H9 (cell line): ENCODE measurements at regions not wholly inside any gene's neighbourhood (a gene's known extent, or its start where the extent isn't known, plus 50 kb on each side); places are given as distances from the start of the nearest gene placed in this dataset.

Source experiments
- DNase-seq: peaks from one replicate; pipeline ENCODE4 v3.0.0-alpha.2; 2017
- H2AFZ ChIP-seq: one replicate; pipeline ENCODE4 v1.6.1; 2013; ENCODE audit warnings: mild to moderate bottlenecking, low read length, control low read depth, moderate library complexity
- H2AK5ac ChIP-seq: 2 replicates; pipeline ENCODE4 v1.6.1; 2013; ENCODE audit warnings: low read length, control low read depth, mixed read lengths; ENCODE audit not compliant: insufficient read length
- H2BK120ac ChIP-seq: one replicate; pipeline ENCODE4 v1.6.1; 2013; ENCODE audit warnings: low read depth, mild to moderate bottlenecking, low read length, control low read depth, inconsistent platforms; ENCODE audit not compliant: poor library complexity, severe bottlenecking
- H2BK12ac ChIP-seq: 2 replicates; pipeline ENCODE4 v1.6.1; 2013; ENCODE audit warnings: low read length, control low read depth, mixed read lengths, low read depth; ENCODE audit not compliant: insufficient read length
- H2BK15ac ChIP-seq: 2 replicates; pipeline ENCODE4 v1.6.1; 2013; ENCODE audit warnings: low read depth, low read length, control low read depth
- H2BK20ac ChIP-seq: one replicate; pipeline ENCODE4 v1.6.1; 2013; ENCODE audit warnings: low read depth, mild to moderate bottlenecking, low read length, control low read depth, inconsistent platforms; ENCODE audit not compliant: poor library complexity, severe bottlenecking
- H2BK5ac ChIP-seq: 2 replicates; pipeline ENCODE4 v1.6.1; 2013; ENCODE audit warnings: low read length, control low read depth, mixed read lengths; ENCODE audit not compliant: insufficient read length
- H3K14ac ChIP-seq: 2 replicates; pipeline ENCODE4 v1.6.1; 2013; ENCODE audit warnings: low read length, control low read depth; ENCODE audit not compliant: insufficient read depth
- H3K18ac ChIP-seq: 2 replicates; pipeline ENCODE4 v1.6.1; 2013; ENCODE audit warnings: low read depth, mild to moderate bottlenecking, mixed read lengths, low read length, control low read depth; ENCODE audit not compliant: insufficient read length
- H3K23ac ChIP-seq: 2 replicates; pipeline ENCODE4 v1.6.1; 2013; ENCODE audit warnings: low read length, control low read depth, mixed read lengths, low read depth; ENCODE audit not compliant: insufficient read length
- H3K23me2 ChIP-seq: 2 replicates; pipeline ENCODE4 v1.6.1; 2013; ENCODE audit warnings: low read depth, mild to moderate bottlenecking, mixed read lengths, low read length, control low read depth; ENCODE audit not compliant: insufficient read length, poor library complexity, severe bottlenecking
- H3K27ac ChIP-seq: 2 replicates; pipeline ENCODE4 v1.5.1; 2013; ENCODE audit warnings: low read length, control low read depth, mixed read lengths, low read depth; ENCODE audit not compliant: insufficient read length
- H3K27me3 ChIP-seq: 2 replicates; pipeline ENCODE4 v1.6.1; 2013; ENCODE audit warnings: low read length, control low read depth, inconsistent platforms; ENCODE audit not compliant: insufficient read depth
- H3K4ac ChIP-seq: 2 replicates; pipeline ENCODE4 v1.6.1; 2013; ENCODE audit warnings: low read depth, mild to moderate bottlenecking, control low read depth, inconsistent platforms, low read length, moderate library complexity
- H3K4me1 ChIP-seq: 2 replicates; pipeline ENCODE4 v1.6.1; 2013; ENCODE audit warnings: low read length, control low read depth, inconsistent platforms; ENCODE audit not compliant: insufficient read depth
- H3K4me2 ChIP-seq: 2 replicates; pipeline ENCODE4 v1.6.1; 2013; ENCODE audit warnings: low read length, control low read depth, mixed read lengths; ENCODE audit not compliant: insufficient read length, insufficient read depth
- H3K56ac ChIP-seq: 2 replicates; pipeline ENCODE4 v1.6.1; 2013; ENCODE audit warnings: low read depth, mild to moderate bottlenecking, mixed read lengths, low read length, control low read depth; ENCODE audit not compliant: insufficient read length
- H3K79me1 ChIP-seq: 2 replicates; pipeline ENCODE4 v1.6.1; 2013; ENCODE audit warnings: low read depth, mild to moderate bottlenecking, moderate library complexity, low read length, control low read depth, inconsistent platforms; ENCODE audit not compliant: insufficient read depth, poor library complexity, severe bottlenecking
- H3K79me2 ChIP-seq: 2 replicates; pipeline ENCODE4 v1.6.1; 2013; ENCODE audit warnings: low read length, control low read depth, inconsistent platforms; ENCODE audit not compliant: insufficient read depth
- H3K9ac ChIP-seq: 2 replicates; pipeline ENCODE4 v1.6.1; 2013; ENCODE audit warnings: low read length, control low read depth, mixed read lengths; ENCODE audit not compliant: insufficient read length; ENCODE audit errors: extremely low read depth
- H3K9me3 ChIP-seq: one replicate; pipeline ENCODE4 v1.6.1; 2013; ENCODE audit warnings: low read depth, low read length, inconsistent platforms; ENCODE audit not compliant: control insufficient read depth
- H3T11ph ChIP-seq: one replicate; pipeline ENCODE4 v1.6.1; 2013; ENCODE audit warnings: mild to moderate bottlenecking, low read length, control low read depth, inconsistent platforms
- H4K20me1 ChIP-seq: one replicate; pipeline ENCODE4 v1.6.1; 2013; ENCODE audit not compliant: control insufficient read depth, insufficient read length, insufficient read depth
- H4K5ac ChIP-seq: 2 replicates; pipeline ENCODE4 v1.6.1; 2013; ENCODE audit warnings: low read depth, mild to moderate bottlenecking, mixed read lengths, low read length, control low read depth; ENCODE audit not compliant: insufficient read length
- H4K8ac ChIP-seq: replicated peaks from 2 replicates; pipeline ENCODE4 v1.6.1; 2013; ENCODE audit warnings: low read length, control low read depth, mixed read lengths, low read depth; ENCODE audit not compliant: insufficient read length
- H4K91ac ChIP-seq: 2 replicates; pipeline ENCODE4 v1.6.1; 2013; ENCODE audit warnings: low read depth, mild to moderate bottlenecking, moderate library complexity, mixed read lengths, low read length, control low read depth; ENCODE audit not compliant: insufficient read length
- H3K27ac Mint-ChIP-seq, 3 experiments: 2 replicates in 2 of 3; 3 replicates in 1 of 3; pipeline ENCODE4 v1.8.0; 2020 to 2021; ENCODE audit warnings: mixed read lengths in 3 of 3, mild to moderate bottlenecking in 1 of 3, moderate library complexity in 1 of 3
- H3K27me3 Mint-ChIP-seq: 2 replicates; pipeline ENCODE4 v1.8.0; 2021; ENCODE audit warnings: low read depth, mild to moderate bottlenecking, moderate library complexity, mixed read lengths
- H3K36me3 Mint-ChIP-seq, 3 experiments: 2 replicates in 2 of 3; 3 replicates in 1 of 3; pipeline ENCODE4 v1.8.0; 2020 to 2021; ENCODE audit warnings: low read depth in 3 of 3, mixed read lengths in 3 of 3; ENCODE audit not compliant: insufficient read depth in 1 of 3
- H3K4me1 Mint-ChIP-seq, 2 experiments: 2 replicates each; pipeline ENCODE4 v1.8.0; 2020; ENCODE audit warnings: mixed read lengths in 2 of 2
- H3K4me3 Mint-ChIP-seq, 2 experiments: 2 replicates in 1 of 2; 3 replicates in 1 of 2; pipeline ENCODE4 v1.8.0; 2020 to 2021; ENCODE audit warnings: mild to moderate bottlenecking in 2 of 2, mixed read lengths in 2 of 2, moderate library complexity in 1 of 2
- H3K9me3 Mint-ChIP-seq, 2 experiments: 2 replicates in 1 of 2; 3 replicates in 1 of 2; pipeline ENCODE4 v1.8.0; 2020; ENCODE audit warnings: mild to moderate bottlenecking in 2 of 2, mixed read lengths in 2 of 2, moderate library complexity in 1 of 2
- WGBS: extraction: QIAGEN DNeasy Blood & Tissue Kit; methylation state at CpG from one replicate; pipeline ENCODE4 v1.1.7; 2013; ENCODE audit warnings: missing lambda C conversion rate, low lambda C conversion rate, mixed read lengths; ENCODE audit not compliant: insufficient read length; ENCODE audit errors: extremely low coverage; 5-methylcytosine and 5-hydroxymethylcytosine counted together
- TF ChIP-seq, protein P1 (sequence below): fragments of 200-600 bp; sonication (generic); conservative IDR thresholded peaks from 3 replicates; pipeline ENCODE4 v1.8.0; 2021; ENCODE audit warnings: antibody characterized with exemption, mild to moderate bottlenecking

DNA sequence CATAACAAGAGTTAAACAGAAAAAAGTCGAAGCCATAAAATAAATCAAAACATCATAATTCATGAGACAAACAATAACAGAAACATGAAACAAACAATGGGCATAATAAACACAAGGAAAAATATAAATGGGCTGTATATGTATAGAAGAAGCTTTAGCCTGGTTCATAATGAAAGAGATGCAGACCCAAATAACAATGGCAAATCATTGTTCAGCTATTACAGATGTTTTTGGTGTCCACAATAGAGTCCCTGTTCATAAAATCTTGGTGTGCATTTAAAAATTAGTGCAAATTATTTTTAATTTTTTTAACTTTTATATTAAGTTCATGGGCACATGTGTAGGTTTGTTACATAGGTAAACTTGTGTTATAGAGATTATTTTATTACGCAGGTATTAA lies 1185.9 kb upstream of the B3GALT2 start:
- Mint-ChIP-seq H3K27me3 (no peaks in the 10 kb centered on the region), H3K27ac (no peak overlapping the region), H3K36me3 (no peaks in the 10 kb centered on the region; a peak in 1 of 7 replicates), H3K4me1 (peaks cover 0 to 4% of the 10 kb centered on the region in 2 experiments; a peak in 2 of 4 replicates), H3K4me3 (no peak overlapping the region), H3K9me3 (no peaks in the 10 kb centered on the region)
- Histone ChIP-seq H3K4me2 (no peak overlapping the region), H3K18ac (no peak overlapping the region), H3K9ac (no peak overlapping the region), H2BK5ac (no peak overlapping the region), H2BK15ac (no peak overlapping the region), H3K56ac (no peak overlapping the region), H3K9me3 (no peaks in the 10 kb centered on the region), H4K20me1 (no peaks in the 10 kb centered on the region), H4K91ac (no peak overlapping the region), H3T11ph (no peak overlapping the region), H3K79me2 (no peaks in the 10 kb centered on the region), H3K79me1 (no peaks in the 10 kb centered on the region), H2AFZ (no peak overlapping the region), H3K23me2 (no peaks in the 10 kb centered on the region), H3K27ac (no peak overlapping the region), H3K14ac (no peak overlapping the region), H2AK5ac (no peak overlapping the region), H3K27me3 (no peaks in the 10 kb centered on the region), H2BK12ac (no peak overlapping the region), H3K4ac (no peak overlapping the region), H4K8ac (no peak overlapping the region), H4K5ac (no peak overlapping the region), H3K4me1 (no peaks in the 10 kb centered on the region), H2BK20ac (no peak overlapping the region), H2BK120ac (no peak overlapping the region), H3K23ac (no peak overlapping the region)
- no peak for DNase-seq
- TF ChIP-seq, protein P1, sequence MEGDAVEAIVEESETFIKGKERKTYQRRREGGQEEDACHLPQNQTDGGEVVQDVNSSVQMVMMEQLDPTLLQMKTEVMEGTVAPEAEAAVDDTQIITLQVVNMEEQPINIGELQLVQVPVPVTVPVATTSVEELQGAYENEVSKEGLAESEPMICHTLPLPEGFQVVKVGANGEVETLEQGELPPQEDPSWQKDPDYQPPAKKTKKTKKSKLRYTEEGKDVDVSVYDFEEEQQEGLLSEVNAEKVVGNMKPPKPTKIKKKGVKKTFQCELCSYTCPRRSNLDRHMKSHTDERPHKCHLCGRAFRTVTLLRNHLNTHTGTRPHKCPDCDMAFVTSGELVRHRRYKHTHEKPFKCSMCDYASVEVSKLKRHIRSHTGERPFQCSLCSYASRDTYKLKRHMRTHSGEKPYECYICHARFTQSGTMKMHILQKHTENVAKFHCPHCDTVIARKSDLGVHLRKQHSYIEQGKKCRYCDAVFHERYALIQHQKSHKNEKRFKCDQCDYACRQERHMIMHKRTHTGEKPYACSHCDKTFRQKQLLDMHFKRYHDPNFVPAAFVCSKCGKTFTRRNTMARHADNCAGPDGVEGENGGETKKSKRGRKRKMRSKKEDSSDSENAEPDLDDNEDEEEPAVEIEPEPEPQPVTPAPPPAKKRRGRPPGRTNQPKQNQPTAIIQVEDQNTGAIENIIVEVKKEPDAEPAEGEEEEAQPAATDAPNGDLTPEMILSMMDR: no peak
- WGBS: no CpG with 5 or more reads among the region's 2 CpGs
